ENCODE measurements at regions not wholly inside any gene's neighbourhood (a gene's known extent, or its start where the extent isn't known, plus 50 kb on each side); places are given as distances from the start of the nearest gene placed in this dataset.

DNA sequence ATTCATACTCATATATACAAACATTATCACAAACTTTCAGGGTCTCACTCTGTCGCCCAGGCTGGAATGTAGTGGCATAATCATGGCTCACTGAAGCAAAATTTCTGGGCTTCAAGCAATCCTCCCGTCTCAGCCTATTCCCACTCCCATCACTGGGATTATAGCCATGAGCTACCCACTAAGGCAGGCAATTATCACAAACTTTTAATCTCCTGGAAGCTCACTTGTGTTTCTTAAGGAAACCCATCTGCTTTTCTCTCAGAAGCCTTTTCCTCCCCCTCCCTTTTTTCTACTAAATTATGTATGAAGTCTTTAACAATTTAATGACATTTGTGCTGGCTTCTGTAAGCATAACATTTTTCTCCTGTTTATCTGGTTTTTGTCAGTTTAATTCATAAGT, 170.5 kb downstream of the AREG start:
- TF ChIP-seq, protein P1, sequence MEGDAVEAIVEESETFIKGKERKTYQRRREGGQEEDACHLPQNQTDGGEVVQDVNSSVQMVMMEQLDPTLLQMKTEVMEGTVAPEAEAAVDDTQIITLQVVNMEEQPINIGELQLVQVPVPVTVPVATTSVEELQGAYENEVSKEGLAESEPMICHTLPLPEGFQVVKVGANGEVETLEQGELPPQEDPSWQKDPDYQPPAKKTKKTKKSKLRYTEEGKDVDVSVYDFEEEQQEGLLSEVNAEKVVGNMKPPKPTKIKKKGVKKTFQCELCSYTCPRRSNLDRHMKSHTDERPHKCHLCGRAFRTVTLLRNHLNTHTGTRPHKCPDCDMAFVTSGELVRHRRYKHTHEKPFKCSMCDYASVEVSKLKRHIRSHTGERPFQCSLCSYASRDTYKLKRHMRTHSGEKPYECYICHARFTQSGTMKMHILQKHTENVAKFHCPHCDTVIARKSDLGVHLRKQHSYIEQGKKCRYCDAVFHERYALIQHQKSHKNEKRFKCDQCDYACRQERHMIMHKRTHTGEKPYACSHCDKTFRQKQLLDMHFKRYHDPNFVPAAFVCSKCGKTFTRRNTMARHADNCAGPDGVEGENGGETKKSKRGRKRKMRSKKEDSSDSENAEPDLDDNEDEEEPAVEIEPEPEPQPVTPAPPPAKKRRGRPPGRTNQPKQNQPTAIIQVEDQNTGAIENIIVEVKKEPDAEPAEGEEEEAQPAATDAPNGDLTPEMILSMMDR (IDR thresholded peaks at IDR 0.05; ENCODE audit: low read depth, low read length, poor library complexity, severe bottlenecking) = no peak
- no peak for TF ChIP-seq EZH2phosphoT487 (IDR thresholded peaks at IDR 0.05; ENCODE audit: borderline replicate concordance, low read length)
